ENCODE measurements at regions not wholly inside any gene's neighbourhood (a gene's known extent, or its start where the extent isn't known, plus 50 kb on each side); places are given as distances from the start of the nearest gene placed in this dataset.

GRCh38 chr16:86245351-86245750 is 265.0 kb upstream of the FOXF1 start:
- Mint-ChIP-seq H3K9me3 (ENCODE audit: unreplicated experiment) (no peaks in the 10 kb centered on the region), H3K27me3 (ENCODE audit: unreplicated experiment) (peaks cover 44% of the 10 kb centered on the region), H3K4me3 (ENCODE audit: unreplicated experiment) (no peak overlapping the region), H3K4me1 (ENCODE audit: unreplicated experiment) (no peaks in the 10 kb centered on the region), H3K27ac (ENCODE audit: unreplicated experiment) (no peak overlapping the region), H3K36me3 (ENCODE audit: unreplicated experiment) (no peaks in the 10 kb centered on the region)
- TF ChIP-seq, protein P1, sequence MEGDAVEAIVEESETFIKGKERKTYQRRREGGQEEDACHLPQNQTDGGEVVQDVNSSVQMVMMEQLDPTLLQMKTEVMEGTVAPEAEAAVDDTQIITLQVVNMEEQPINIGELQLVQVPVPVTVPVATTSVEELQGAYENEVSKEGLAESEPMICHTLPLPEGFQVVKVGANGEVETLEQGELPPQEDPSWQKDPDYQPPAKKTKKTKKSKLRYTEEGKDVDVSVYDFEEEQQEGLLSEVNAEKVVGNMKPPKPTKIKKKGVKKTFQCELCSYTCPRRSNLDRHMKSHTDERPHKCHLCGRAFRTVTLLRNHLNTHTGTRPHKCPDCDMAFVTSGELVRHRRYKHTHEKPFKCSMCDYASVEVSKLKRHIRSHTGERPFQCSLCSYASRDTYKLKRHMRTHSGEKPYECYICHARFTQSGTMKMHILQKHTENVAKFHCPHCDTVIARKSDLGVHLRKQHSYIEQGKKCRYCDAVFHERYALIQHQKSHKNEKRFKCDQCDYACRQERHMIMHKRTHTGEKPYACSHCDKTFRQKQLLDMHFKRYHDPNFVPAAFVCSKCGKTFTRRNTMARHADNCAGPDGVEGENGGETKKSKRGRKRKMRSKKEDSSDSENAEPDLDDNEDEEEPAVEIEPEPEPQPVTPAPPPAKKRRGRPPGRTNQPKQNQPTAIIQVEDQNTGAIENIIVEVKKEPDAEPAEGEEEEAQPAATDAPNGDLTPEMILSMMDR (IDR thresholded peaks at IDR 0.05): no peak
- DNase-seq (ENCODE audit: extremely low spot score, unreplicated experiment): peak; percentile 65

- Mint-ChIP-seq H3K4me1 (ENCODE audit: unreplicated experiment) (no peaks in the 10 kb centered on the region), H3K36me3 (ENCODE audit: unreplicated experiment) (no peaks in the 10 kb centered on the region), H3K9me3 (ENCODE audit: unreplicated experiment) (no peaks in the 10 kb centered on the region), H3K4me3 (ENCODE audit: unreplicated experiment) (no peak overlapping the region), H3K27me3 (ENCODE audit: unreplicated experiment) (peaks cover 39% of the 10 kb centered on the region), H3K27ac (ENCODE audit: unreplicated experiment) (no peak overlapping the region)
- TF ChIP-seq, protein P1 (IDR thresholded peaks at IDR 0.05): no peak
- peak; percentile 54 for DNase-seq (ENCODE audit: extremely low spot score, unreplicated experiment)
These were observed 264.4 kb upstream of the FOXF1 start for GRCh38 chr16:86245895-86246294.

GRCh38 chr16:86248310-86248905 is 261.9 kb upstream of the FOXF1 start:
- H3K27me3 Mint-ChIP-seq (ENCODE audit: unreplicated experiment): peaks cover 20% of the 10 kb centered on the region
- no peaks in the 10 kb centered on the region for H3K4me1 Mint-ChIP-seq (ENCODE audit: unreplicated experiment)
- no peak overlapping the region for H3K27ac Mint-ChIP-seq (ENCODE audit: unreplicated experiment)
- DNase-seq (ENCODE audit: extremely low spot score, unreplicated experiment): peak; percentile 67
- TF ChIP-seq, protein P1 (IDR thresholded peaks at IDR 0.05): no peak
- H3K4me3 Mint-ChIP-seq (ENCODE audit: unreplicated experiment): no peak overlapping the region
- H3K9me3 Mint-ChIP-seq (ENCODE audit: unreplicated experiment): no peaks in the 10 kb centered on the region
- H3K36me3 Mint-ChIP-seq (ENCODE audit: unreplicated experiment): no peaks in the 10 kb centered on the region

GRCh38 chr16:86249631-86250030 is 260.7 kb upstream of the FOXF1 start:
- no peak overlapping the region for H3K4me3 Mint-ChIP-seq (ENCODE audit: unreplicated experiment)
- peaks cover 15% of the 10 kb centered on the region for H3K27me3 Mint-ChIP-seq (ENCODE audit: unreplicated experiment)
- H3K4me1 Mint-ChIP-seq (ENCODE audit: unreplicated experiment): no peaks in the 10 kb centered on the region
- DNase-seq (ENCODE audit: extremely low spot score, unreplicated experiment): no peak
- no peaks in the 10 kb centered on the region for H3K9me3 Mint-ChIP-seq (ENCODE audit: unreplicated experiment)
- H3K36me3 Mint-ChIP-seq (ENCODE audit: unreplicated experiment): no peaks in the 10 kb centered on the region
- TF ChIP-seq, protein P1 (IDR thresholded peaks at IDR 0.05): no peak
- H3K27ac Mint-ChIP-seq (ENCODE audit: unreplicated experiment): no peak overlapping the region

DNA sequence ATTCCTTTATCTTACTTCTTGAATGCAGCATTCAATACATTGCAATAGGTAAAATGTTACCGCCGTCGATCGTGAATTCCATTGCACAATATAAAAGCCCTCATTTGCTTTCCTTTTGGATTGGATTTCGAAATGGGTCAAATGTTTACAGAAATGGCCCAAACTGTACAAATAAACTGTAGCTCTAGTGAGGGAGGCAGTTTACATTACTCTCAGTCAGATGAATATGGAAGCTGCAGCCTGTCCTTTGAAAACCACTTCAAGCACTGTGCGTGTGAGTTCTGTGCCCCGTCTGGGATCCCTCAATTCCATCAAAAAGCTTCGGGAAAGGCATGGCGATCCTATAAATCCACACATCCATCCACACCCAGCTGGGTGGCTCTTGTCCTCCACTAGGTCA is 258.6 kb upstream of the FOXF1 start:
- Mint-ChIP-seq H3K27ac (ENCODE audit: unreplicated experiment) (no peak overlapping the region), H3K4me1 (ENCODE audit: unreplicated experiment) (no peaks in the 10 kb centered on the region), H3K4me3 (ENCODE audit: unreplicated experiment) (no peak overlapping the region), H3K36me3 (ENCODE audit: unreplicated experiment) (no peaks in the 10 kb centered on the region), H3K27me3 (ENCODE audit: unreplicated experiment) (peaks cover 20% of the 10 kb centered on the region), H3K9me3 (ENCODE audit: unreplicated experiment) (peaks cover 12% of the 10 kb centered on the region)
- TF ChIP-seq, protein P1 (IDR thresholded peaks at IDR 0.05): no peak
- DNase-seq (ENCODE audit: extremely low spot score, unreplicated experiment): no peak
